ENCODE measurements at regions not wholly inside any gene's neighbourhood (a gene's known extent, or its start where the extent isn't known, plus 50 kb on each side); places are given as distances from the start of the nearest gene placed in this dataset.
"Not testable (repeated sequence)": the region's sequence is repeated elsewhere in the genome, so short reads cannot be mapped to it uniquely, and the experiment has no call there.

DNA sequence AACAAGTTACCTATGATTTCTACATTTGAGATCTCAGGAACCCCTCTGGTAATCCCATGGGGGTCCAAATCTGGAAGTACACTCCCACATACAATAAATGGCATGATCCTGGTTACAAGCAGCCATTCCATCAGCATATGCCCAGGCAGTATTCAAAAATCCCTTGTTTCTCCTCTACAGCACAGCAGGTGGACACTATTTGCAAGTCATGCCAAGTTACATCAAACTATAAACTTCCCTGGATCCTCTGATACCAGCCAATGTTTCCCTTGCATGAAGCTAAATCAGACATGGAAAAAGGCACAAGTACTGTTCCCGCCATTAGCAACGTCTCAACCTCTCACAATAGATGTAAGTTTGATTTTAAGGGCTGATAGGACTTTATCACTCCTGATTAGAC is 134.5 kb upstream of the PRSS16 start:
- DNase-seq: no peak

DNA sequence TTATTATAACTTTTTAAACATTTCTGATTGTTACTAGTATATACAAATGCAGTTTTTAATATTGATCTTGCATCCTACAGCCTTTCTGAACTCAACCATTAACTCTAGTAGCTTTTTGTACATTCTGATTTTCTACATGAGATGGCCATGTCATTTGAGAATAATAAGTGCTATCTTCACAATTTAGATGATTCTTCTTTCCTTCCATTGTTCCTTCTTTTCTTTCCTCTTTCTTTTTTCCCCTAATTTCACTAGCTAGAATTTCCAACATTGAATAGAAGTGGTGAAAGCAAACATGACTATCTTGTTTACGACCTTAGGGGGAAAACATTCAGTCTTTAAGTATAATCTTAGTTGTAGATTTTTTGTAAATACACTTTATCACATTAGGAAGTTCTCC is 128.2 kb upstream of the PRSS16 start:
- DNase-seq: no peak

DNA sequence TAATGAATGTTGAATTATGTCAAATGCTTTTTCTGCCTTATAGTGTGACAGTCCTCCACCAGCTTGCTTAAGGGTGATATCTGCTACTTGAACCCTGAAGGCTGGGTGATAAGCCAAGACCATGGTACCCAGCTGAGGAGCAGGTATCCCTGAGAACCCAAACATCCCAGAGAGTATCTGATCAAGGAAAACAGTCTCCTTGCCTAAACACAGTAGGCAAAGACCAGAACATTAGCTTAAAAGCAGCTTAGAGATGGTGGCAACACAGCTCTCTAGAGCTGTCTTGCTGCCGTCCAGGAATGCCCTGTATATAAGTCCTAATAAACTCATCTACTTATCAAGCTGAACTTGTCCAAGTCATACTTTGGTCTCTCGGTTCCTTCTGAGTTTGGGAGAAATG is 127.7 kb upstream of the PRSS16 start:
- no peak for DNase-seq

DNA sequence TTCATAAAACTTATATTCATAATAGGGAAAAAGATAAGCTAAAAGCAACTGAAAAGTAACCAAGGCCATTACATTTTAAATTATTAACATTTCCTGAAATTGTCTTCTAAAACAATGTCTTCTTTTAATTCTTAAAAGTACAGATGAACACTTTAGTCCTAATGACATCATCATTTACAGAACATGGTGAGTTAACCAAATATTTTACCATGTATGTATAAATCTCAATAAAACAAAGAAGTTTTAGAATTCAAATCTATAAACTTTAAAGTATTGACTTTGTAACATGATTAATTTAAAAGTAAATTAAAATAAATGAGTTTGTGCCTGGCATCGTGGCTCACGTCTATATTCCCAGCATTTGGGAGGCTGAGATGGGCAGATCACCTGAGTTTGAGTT is 125.9 kb upstream of the PRSS16 start:
- no peak for DNase-seq

DNA sequence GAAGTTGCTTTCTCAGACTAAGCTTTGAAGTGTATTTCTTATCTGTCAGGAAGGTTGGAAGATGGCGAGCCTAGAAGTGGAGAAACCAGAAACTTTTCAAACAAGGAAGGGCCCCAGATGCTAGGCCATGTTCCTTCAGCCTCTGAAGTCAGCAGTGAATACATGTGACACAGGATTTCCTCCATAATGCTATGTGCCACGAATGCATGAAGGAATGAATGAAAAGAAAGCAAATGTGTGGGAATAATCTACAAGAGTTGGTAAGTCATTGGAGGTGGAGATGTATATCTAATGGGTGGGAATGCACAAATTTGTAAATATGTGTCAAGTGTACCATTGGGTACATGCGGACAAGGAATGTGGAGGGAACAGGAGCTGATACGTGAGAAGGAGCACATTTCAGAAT is 123.2 kb upstream of the PRSS16 start:
- DNase-seq: no peak

DNA sequence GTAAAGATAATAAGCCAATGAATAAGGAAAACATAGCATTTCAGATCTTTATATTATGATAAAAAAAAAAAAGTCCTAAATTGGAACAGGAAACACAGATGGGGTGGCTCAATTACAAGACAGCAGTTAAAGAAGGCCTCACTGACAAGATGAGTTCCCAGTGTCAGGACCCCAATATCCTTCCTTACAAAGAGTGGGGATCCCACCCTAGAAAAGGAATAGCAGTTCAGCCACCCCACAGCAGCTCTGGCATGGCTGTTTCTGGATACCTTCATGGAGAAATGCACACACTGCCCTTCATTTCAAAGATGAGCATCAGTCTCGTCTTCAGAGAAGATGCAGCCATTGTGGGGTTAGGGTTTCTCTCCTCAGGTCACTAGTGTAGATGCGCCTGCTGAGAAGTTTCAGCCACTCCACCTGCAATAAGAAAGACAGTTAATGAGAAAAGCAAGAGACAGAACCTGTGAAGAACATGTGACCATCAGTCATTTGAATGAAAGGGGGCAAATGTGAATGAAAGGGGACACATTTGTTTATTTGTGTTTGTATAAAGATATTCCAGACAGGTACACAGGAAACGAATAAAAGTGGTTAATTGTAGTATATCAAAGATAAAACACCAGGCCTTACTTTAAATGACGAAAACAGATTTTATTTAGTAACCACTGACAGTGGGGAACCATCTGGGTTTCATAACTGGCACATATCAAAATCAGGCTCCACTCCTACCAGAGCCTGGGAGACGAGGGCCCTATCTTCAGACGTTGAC is 121.3 kb upstream of the PRSS16 start:
- no peak for DNase-seq

DNA sequence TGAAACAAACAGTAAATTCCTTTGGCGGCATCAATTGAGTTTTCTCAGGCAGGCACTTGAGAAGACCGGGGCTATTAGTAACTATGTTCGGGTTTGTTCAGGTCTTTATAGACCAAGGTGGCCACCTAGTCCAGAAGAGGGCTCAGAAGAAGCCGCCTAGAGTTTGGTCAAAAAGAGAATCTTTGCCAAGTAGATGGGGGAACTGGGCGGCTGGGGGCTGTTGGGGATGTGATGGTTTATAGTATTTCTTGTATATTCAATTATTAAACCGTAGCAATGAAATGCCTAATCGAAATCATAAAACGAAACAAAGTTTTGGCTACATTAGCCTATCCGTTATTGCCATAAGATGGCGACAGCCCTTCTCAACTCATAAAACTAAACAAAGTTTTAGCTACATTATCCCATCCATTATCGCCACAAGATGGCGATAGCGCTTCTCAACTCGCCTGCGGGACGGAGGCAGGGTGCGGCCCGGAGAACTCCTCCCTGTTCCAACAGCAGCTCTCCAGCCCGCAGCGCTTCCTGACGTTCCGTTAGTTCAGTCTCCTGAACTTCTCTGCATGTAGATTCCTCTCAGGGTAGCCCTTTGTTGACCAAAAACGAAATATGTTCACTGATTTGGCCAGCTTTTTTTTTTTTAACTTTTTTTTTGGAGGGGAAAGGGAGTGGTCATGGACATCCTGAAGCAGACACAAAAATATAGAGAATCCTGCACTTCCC is 120.5 kb upstream of the PRSS16 start:
- DNase-seq: peak; percentile 72 to 84

DNA sequence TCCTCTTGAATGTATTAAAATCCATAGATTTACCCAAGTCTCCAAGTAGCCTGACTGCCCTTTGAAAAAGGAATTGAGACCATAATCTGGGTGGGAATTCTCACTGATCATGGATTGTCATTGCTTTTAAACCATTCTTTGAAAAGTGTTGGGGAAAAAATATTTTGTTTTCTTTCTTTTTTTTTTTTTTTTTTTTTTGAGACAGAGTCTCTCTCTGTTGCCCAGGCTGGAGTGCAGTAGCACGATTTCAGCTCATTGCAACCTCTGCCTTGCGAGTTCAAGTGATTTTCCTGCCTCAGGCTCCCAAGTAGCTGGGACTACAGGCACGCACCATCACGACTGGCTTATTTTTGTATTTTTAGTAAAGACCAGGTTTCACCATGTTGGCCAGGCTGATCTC is 119.6 kb upstream of the PRSS16 start:
- not testable (repeated sequence) for DNase-seq

DNA sequence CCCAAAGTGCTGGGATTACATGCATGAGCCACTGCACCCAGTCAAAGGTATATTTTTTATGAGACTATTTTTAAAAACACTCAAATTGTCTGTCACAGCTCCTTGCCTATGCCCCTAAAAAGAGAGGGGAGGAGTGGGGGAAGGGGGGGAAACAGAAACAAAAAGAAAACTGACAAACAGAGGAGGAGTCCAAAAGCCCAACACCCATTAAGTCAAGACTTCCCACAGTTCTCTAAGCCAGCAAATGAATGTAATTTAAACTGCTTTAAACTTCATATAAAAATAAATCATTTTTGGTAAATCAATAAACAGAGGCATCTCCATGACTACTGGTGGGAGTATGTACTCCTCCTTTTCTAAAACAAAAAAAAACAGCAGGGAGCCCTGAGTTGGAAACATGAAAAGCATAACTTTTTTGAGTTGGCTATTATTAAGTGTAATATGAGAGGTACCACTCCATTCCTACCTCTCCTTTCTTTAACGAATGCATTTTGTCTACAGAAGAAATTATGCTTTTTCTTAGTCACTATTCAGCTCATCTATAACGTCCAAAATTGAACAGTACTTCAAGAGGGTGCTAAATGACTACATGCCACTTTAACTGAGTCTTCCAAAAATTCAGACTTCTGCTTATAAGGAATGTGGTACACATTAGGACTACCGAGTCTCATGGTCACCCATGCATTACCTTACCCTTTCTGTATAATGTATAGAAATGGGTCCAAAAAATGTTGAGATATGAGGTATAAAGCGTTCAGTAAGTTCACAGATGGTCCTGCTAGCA is 119.0 kb upstream of the PRSS16 start:
- DNase-seq: no peak

DNA sequence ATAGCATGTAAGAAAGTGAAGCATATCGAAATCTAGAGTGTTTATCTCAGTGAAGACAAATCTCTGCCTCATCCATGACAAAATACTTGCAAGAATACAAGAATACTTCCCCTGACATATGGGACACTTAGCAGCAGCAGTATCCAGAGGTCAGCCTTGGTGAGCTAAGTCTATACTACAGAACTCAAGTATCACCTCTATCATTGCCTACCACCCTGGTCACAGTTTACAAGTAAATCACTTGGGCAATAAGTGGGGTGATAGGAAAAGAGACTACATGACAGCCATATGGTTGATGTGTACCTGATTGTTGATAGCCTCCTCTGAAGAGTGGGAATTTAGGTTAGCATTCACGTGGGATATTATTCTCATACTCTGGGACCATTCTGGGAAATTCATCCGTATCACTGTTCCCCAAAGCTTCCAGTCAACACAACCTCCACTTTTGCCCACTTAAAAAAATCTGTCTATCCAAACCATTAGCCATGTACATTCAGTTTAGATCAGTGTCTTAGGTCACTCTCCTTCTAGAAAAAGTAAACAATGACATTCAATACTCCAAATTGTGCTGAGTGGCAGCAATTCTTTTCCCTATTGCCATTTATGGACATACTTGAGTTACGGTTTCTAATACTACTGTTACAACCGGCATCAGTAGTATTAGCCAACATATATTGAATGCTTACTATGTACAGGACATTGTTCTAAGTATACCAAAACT is 118.2 kb upstream of the PRSS16 start:
- DNase-seq: no peak

DNA sequence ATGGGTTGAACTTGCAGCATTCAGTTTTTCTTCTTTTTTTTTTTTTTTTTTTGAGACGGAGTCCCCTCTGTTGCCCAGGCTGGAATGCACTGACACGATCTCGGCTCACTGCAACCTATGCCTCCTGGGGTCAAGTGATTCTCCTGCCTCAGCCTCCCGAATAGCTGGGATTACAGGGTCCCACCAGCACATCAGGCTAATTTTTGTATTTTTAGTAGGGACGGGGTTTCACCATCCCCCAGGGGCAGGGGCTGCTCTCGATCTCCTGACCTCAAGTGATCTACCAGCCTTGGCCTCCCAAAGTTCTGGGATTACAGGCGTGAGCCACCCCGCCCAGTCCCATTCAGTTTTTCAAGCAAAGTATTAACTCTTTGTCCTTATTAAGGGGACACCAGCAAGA is 117.6 kb upstream of the PRSS16 start:
- no peak for DNase-seq

DNA sequence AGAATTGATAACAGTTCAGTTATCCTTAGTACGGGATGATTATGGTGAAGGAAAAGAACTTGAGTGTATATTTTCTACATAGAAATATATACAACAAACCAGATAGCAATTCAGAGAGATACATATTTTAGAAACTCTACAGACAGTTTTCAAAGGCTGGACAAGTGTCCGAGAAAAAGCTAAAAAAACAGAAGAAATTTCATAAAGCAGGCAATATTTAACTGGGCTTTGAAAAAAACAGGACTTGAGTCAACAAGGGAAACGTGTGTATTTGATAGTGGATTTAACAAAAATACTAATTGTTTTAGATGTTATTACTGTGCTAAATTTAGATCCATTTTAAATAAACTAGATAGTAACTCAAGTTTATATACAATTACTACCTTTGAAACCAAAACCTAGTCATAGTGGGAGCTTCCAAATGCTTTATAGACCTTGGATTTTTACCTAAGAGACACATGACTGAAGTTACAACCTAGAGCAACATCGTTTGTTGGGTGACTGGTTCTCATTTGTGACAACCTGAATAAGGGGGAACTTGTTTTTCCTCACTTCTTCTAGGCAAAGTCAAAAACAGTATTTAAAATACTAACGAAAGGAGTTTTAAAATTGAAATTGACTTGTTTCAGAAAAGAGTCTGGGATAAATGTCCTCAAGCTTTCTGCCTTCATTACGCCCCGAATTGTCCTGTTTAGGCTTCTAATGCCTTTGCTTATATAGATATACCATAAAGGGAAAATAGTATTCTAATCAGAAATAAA is 116.7 kb upstream of the PRSS16 start:
- DNase-seq: no peak

DNA sequence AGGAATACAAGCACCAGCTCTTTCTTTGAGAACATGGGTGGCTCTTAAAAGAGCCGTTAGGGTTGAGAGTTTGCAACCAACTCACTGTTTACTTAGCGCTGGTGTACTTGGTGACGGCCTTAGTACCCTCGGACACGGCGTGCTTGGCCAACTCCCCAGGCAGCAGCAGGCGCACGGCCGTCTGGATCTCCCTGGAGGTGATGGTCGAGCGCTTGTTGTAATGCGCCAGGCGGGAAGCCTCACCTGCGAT is 115.3 kb upstream of the PRSS16 start:
- DNase-seq: not testable (repeated sequence)

DNA sequence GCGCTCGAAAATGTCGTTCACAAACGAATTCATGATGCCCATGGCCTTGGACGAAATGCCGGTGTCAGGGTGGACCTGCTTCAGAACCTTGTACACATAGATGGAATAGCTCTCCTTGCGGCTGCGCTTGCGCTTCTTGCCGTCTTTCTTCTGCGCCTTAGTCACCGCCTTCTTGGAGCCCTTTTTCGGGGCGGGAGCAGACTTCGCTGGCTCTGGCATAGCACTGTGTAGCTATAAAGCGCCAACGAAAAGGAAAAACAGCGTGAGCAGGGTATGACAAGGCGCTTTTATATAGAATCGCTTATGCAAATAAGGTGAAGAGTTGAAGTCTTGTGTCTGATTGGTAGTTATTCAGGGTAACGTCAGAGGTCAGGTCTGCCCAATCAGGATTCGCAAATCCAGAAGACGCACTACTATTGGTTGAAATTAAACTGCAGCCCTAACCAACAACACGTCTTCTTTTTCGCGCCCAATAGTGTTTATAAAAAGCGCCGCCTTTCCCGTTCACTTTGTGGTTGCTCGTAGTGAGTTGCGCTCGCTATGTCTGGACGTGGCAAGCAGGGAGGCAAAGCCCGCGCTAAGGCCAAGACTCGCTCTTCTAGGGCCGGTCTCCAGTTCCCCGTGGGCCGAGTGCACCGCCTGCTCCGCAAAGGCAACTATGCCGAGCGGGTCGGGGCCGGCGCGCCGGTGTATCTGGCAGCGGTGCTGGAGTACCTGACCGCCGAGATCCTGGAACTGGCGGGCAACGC is 114.8 kb upstream of the PRSS16 start:
- DNase-seq: peak; percentile 94 to 98

DNA sequence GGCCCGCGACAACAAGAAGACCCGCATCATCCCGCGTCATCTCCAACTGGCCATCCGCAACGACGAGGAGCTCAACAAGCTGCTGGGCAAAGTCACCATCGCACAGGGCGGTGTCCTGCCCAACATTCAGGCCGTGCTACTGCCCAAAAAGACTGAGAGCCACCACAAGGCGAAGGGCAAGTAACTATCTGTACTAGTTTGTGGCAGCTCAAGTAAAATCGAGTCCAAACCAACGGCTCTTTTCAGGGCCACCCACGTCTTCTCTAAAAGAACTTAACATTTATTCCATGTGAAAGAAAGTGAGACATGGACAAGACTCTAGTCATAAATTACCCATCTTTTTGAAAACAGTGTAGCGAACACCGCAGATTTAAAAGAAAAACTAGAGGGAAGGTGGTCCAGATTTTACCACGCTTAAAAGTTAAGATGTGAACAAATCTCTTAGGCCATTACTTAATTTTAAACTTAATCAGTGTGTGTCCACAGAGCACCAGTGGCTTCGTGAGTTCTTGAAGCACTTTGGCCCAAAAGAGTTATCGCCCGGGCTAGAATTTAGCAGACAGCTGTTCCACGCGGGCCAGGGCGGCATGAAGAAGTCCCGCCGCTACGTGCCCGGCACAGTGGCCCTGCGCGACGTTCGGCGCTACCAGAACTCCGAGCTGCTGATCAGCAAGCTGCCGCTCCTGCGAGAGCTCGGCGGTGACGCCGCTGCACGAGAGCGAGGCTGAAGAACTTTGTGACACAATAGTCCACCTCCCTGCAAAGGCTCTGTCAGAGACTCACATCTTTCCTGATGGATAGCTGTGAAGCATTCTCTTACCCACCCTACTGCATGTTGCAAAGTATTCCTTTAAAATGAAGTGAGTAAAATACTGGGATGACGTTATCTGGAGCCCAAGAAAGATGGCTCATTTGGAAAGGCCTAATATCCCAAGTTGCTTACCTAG is 113.9 kb upstream of the PRSS16 start:
- peak; percentile 19 to 34 for DNase-seq

DNA sequence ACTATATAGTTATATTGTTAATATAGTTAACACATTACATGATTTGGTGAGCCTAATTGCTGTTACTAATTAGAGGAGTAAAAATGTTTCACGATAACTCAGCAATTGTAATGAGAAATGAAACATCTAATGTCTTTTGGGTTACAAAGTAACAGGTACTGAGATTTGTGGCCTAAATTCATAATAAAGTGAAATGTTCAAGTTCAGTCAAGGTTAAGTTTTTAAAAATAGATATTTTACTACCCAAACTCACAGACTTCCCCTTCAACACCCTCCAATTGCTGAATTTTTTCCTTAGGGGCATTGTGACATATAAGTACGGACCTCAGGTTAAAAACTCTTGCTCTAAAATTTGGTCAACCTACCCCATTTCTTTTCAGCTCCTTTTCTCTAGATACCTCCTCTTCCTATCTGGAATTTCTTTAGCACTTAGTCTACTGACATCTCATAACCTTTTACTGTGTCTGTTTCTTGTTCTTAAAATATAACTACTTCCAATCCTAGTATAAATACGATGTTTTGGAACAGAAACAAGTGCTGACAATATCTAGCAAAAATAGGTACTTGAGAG is 112.3 kb upstream of the PRSS16 start:
- DNase-seq: no peak

DNA sequence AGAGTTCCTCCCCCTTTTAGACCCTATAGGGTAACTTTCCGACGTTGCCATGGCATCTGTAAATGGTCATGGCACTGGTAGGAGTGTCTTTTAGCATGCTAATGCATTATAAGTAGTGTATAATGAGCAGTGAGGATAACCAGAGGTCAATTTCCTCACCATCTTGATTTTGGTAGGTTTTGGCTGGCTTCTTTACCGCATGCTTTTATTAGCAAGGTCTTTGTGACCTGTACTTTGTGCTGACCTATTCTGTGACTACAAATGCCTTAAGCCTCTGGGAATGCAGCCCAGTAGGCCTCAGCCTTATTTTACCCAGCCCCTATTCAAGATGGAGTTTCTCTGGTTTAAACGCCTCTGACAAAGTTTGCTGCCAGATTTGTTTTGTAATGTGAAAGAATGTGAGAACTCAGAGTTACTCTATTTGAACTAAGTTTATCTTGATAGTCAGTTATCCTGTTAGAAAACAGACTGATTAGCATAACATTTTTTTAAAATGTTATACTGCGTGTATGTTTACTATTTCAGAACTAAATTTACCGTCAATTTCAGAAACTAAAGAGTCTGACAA is 111.3 kb upstream of the PRSS16 start:
- no peak for DNase-seq

DNA sequence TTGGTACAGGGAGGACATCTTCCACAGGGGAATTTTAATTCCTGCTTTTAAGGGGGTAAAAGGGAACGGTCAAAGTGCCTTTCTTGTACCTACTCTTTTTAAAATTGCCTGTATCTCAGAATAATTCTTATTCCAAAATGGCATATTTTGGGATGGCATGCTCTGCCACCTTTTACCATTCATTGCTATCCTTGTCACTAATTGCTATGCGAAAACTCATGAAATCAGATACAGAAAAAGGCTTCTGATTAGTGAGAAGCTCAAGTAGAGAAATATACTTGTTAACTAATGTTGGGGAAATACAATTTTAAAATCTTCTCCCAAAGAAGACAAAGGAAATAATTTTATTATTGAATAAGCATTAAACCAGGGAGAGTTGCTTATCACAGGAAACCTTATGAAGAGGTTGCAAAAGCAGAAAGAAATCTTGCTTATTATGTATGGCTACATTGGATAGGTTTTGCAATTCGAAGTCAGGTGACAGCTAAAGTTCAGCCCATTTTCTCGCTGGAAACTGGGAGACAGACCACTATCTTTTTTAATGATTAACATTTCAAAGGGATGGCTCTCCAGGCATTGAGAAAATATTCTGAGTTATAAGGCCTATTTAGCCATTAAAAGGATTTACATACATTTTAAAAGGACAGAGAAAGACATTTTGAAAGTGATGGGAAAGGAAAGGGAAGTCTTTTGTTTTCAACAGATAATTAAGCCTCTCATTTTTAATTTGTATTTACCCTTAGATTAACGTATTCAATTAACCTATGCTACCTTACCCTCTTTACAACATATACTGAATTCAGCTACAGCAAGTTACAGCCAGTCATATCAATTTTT is 110.3 kb upstream of the PRSS16 start:
- no peak for DNase-seq

DNA sequence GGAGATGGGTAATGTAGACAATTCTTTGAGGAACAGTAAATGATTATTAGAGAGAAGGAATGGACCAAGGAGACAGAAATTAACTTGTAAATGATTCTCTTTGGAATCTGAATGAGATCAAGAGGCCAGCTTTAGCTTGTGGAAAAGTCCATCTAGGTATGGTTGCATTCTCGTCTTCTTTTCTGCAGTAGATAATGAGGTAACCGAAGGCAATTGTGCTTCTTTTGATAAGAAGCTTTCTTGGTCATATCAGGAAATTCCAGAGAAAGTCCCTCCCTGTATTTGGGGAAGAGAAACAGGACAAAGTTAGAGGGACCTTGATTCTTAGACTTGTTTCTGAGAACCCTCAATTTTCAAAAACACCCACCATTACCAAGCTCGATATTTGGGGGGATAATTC is 109.1 kb upstream of the PRSS16 start:
- DNase-seq: no peak

Measured in NCI-H524 (cell line).